ENCODE measurements at regions not wholly inside any gene's neighbourhood (a gene's known extent, or its start where the extent isn't known, plus 50 kb on each side); places are given as distances from the start of the nearest gene placed in this dataset.

DNA sequence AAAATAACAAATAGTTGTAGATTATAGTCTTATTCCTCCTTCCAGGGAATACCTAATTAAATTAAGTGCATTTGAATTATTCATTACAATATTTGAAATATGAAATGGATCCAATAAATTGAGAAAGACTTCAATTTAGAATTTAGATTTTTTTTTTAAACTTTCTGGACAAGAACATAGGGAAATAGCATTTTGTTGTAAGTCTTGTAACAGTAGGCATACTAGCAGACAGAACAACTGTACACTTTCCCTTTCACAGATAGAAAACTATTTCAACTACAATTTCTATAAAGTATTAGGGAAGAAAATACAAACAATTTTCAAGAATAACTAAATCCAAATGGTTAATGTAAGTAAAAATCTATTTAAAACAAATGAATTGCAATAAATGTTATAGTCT is 577.5 kb downstream of the USP25 start:
- TF ChIP-seq, protein P1, sequence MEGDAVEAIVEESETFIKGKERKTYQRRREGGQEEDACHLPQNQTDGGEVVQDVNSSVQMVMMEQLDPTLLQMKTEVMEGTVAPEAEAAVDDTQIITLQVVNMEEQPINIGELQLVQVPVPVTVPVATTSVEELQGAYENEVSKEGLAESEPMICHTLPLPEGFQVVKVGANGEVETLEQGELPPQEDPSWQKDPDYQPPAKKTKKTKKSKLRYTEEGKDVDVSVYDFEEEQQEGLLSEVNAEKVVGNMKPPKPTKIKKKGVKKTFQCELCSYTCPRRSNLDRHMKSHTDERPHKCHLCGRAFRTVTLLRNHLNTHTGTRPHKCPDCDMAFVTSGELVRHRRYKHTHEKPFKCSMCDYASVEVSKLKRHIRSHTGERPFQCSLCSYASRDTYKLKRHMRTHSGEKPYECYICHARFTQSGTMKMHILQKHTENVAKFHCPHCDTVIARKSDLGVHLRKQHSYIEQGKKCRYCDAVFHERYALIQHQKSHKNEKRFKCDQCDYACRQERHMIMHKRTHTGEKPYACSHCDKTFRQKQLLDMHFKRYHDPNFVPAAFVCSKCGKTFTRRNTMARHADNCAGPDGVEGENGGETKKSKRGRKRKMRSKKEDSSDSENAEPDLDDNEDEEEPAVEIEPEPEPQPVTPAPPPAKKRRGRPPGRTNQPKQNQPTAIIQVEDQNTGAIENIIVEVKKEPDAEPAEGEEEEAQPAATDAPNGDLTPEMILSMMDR (IDR thresholded peaks at IDR 0.05; ENCODE audit: low read depth, low read length): no peak
- no peaks in the 10 kb centered on the region for H3K27me3 ChIP-seq
- DNase-seq: no peak
- H3K4me3 ChIP-seq (ENCODE audit: low read depth, low read length): no peak overlapping the region
- H3K9me3 ChIP-seq: no peaks in the 10 kb centered on the region
- no peaks in the 10 kb centered on the region for H3K4me1 ChIP-seq
- no peaks in the 10 kb centered on the region for H3K36me3 ChIP-seq

DNA sequence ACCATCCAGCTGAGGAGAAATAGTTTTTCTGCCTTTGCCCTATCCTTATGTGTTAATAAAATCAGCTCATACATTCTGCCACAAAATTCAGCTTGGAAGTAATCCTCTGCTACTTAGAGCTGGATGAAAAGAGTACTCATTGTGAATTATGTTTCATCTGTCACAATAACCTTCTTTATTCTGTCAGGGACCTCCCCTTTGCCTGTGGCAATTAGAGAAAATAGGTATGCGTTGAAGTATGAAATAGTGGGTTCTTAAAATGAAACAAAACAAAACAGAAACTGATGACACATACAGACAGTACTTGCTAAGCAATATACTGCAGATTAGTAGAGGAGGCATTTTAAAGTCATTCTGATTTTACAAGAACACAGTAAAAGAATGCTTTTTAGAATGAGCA is 578.5 kb downstream of the USP25 start:
- Histone ChIP-seq H3K4me1 (no peaks in the 10 kb centered on the region), H3K27me3 (no peaks in the 10 kb centered on the region), H3K36me3 (no peaks in the 10 kb centered on the region), H3K9me3 (no peaks in the 10 kb centered on the region), H3K4me3 (ENCODE audit: low read depth, low read length) (no peak overlapping the region)
- no peak for DNase-seq
- TF ChIP-seq, protein P1 (IDR thresholded peaks at IDR 0.05; ENCODE audit: low read depth, low read length): no peak

DNA sequence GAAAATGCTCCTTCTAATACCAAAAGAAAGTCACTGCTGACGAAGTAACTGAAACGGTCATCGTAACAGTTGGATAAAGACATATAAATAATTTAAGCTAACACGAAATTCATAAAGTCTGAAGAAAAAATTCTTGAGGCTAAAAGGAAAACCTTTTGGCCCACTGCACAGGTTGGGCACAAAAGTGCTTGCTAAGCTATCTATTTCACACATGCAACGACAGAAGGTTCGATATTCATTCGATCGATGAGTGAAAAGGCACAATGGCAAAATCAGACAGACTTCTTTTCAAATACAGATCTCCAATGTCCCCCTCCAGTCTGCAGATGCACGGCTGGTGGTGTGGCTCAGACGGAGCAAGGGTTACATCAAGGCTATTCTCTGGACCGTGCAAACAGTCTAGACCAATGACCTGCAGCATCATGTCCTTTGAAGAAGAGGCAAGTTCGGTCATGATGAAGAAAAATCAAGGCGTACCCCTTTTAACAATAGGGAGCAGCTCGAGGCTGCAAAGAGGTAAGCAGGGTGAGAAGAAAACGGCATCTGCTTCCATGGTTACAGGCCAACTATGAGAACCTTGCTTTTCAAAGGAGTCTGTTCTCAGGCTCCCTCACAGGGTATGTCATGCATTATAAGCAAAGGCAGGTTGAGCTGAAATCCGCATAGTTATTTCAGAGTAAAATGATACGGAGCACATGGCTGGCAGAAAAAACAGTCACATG is 579.6 kb downstream of the USP25 start:
- Histone ChIP-seq H3K4me1 (no peaks in the 10 kb centered on the region), H3K36me3 (no peaks in the 10 kb centered on the region), H3K9me3 (no peaks in the 10 kb centered on the region), H3K27me3 (no peaks in the 10 kb centered on the region), H3K4me3 (ENCODE audit: low read depth, low read length) (no peak overlapping the region)
- TF ChIP-seq, protein P1 (IDR thresholded peaks at IDR 0.05; ENCODE audit: low read depth, low read length): no peak
- no peak for DNase-seq

DNA sequence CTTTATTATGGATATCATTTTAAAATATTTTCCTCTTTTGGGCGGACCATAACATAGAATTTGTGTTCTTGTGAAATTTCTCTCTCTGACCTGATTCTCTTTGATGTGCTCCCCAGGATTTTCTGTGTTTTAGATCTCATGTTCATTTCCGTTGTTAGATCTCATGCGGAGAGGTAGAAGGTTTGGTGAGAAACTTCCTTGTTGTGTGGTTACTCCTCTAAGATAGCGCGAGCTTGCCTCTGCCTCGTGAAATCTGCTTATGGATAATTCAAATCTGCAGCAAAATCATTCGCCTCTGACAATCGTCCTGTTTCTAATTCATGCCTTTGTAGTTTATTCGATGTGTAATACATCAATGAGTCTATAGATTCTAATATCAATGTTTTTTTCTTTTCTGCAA is 580.4 kb downstream of the USP25 start:
- no peaks in the 10 kb centered on the region for H3K4me1 ChIP-seq
- DNase-seq: no peak
- no peak overlapping the region for H3K4me3 ChIP-seq (ENCODE audit: low read depth, low read length)
- H3K9me3 ChIP-seq: no peaks in the 10 kb centered on the region
- H3K36me3 ChIP-seq: no peaks in the 10 kb centered on the region
- no peaks in the 10 kb centered on the region for H3K27me3 ChIP-seq
- TF ChIP-seq, protein P1 (IDR thresholded peaks at IDR 0.05; ENCODE audit: low read depth, low read length): no peak

DNA sequence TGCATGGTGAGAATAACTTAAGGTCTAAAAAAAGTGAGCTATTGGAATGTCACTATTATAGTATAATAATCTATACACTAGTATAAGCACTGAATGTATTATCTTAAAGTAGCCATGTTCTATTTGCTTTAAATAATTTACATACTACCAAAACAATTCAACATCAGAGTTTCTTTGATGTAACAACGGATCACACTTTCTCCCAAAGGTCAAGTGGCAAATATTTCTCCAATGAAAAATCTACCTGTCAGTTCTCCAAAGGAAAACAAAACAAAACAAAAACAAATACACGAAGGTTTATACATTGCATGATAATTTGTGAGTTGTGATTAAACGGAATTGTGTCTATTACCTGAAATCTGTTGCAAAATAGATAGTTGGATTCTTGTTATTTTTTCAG is 581.4 kb downstream of the USP25 start:
- TF ChIP-seq, protein P1 (IDR thresholded peaks at IDR 0.05; ENCODE audit: low read depth, low read length): no peak
- H3K36me3 ChIP-seq: no peaks in the 10 kb centered on the region
- no peaks in the 10 kb centered on the region for H3K4me1 ChIP-seq
- no peak for DNase-seq
- H3K9me3 ChIP-seq: no peaks in the 10 kb centered on the region
- H3K4me3 ChIP-seq (ENCODE audit: low read depth, low read length): no peak overlapping the region
- H3K27me3 ChIP-seq: no peaks in the 10 kb centered on the region

DNA sequence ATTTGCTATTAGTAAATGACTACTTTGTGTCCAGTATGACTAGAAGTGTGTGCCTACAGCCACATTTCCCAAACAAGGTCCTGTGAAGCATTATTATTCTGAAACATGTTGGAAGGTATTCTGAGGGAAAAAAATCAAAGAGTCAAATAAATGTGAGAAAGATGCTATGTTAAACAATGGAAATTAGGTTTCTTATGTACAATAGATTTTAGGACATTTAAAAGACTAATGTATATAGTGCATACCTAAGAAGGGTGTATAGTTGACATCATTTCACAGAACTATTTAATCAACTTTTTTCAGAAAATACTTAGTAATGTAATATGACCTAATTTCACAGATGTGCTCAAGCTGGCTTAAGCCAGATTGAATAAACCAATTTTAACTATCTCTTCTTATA is 582.5 kb downstream of the USP25 start:
- Histone ChIP-seq H3K36me3 (no peaks in the 10 kb centered on the region), H3K9me3 (no peaks in the 10 kb centered on the region), H3K27me3 (no peaks in the 10 kb centered on the region), H3K4me1 (no peaks in the 10 kb centered on the region), H3K4me3 (ENCODE audit: low read depth, low read length) (no peak overlapping the region)
- TF ChIP-seq, protein P1 (IDR thresholded peaks at IDR 0.05; ENCODE audit: low read depth, low read length): no peak
- no peak for DNase-seq
